GM10248 (cell line): ENCODE measurements at regions not wholly inside any gene's neighbourhood (a gene's known extent, or its start where the extent isn't known, plus 50 kb on each side); places are given as distances from the start of the nearest gene placed in this dataset.

Experiments
- CTCF ChIA-PET: fragments of 300-600 bp; sonication (Branson Sonifier 250); formaldehyde crosslinking; extraction: SDS; loops from one replicate; lab custom pipeline; 2021; ENCODE audit warnings: antibody characterized with exemption; lab: Yijun Ruan, JAX
- POLR2A ChIA-PET: fragments of 350-650 bp; sonication (Branson Sonifier 250); formaldehyde crosslinking; extraction: SDS; loops from one replicate; lab custom pipeline; 2020; ENCODE audit warnings: antibody characterized with exemption; lab: Yijun Ruan, JAX
- DNase-seq: peaks from one replicate; pipeline ENCODE4 v3.0.0; 2012; ENCODE audit errors: extremely low spot score
- CTCF ChIP-seq: IDR thresholded peaks from 2 replicates; pipeline ENCODE4 v1.5.1; 2012; ENCODE audit warnings: mild to moderate bottlenecking, low read depth; ENCODE audit errors: extremely low read depth, missing control alignments, control extremely low read depth

GRCh38 chr2:67515056-67515455 lies 117.9 kb downstream of the ETAA1 start:
- DNase-seq, result no peak
- ChIA-PET POLR2A (no interaction called here), CTCF (interaction anchor here (0.9 kb wide), 1 partner anchor 60 kb away, joined by 3 read pairs; no protein-coding TSS in a partner anchor)
- no peak for TF ChIP-seq CTCF

- ChIA-PET CTCF (interaction anchor here (0.9 kb wide), 1 partner anchor 60 kb away, joined by 3 read pairs; no protein-coding TSS in a partner anchor), POLR2A (no interaction called here)
- no peak for DNase-seq
- TF ChIP-seq CTCF, result no peak
Observed at GRCh38 chr2:67515538-67515937, 118.4 kb downstream of the ETAA1 start.

- no peak for DNase-seq
- TF ChIP-seq CTCF, result no peak
- ChIA-PET POLR2A (no interaction called here), CTCF (interaction anchor here (0.9 kb wide), 1 partner anchor 10 kb away, joined by 3 read pairs; no protein-coding TSS in a partner anchor)
Observed at GRCh38 chr2:67516362-67516761, 119.2 kb downstream of the ETAA1 start.

- ChIA-PET CTCF (interaction anchor here (0.9 to 1.3 kb wide), 2 partner anchors 9 to 11 kb away, joined by 3 read pairs; no protein-coding TSS in a partner anchor), POLR2A (no interaction called here)
- DNase-seq, result no peak
Observed at GRCh38 chr2:67516899-67517530, 119.9 kb downstream of the ETAA1 start.

GRCh38 chr2:67522148-67522547 lies 125.0 kb downstream of the ETAA1 start:
- DNase-seq, result no peak
- ChIA-PET POLR2A (no interaction called here), CTCF (interaction anchor here (1.0 kb wide), 1 partner anchor 10 kb away, joined by 4 read pairs; no protein-coding TSS in a partner anchor)
- no peak for TF ChIP-seq CTCF

More at GRCh38 chr2:67516899-67517530, 119.9 kb downstream of the ETAA1 start:
- TF ChIP-seq CTCF, result no peak

GRCh38 chr2:67524213-67524612 lies 127.1 kb downstream of the ETAA1 start:
- ChIA-PET POLR2A (no interaction called here), CTCF (interaction anchor here (1.4 kb wide), 1 partner anchor 11 kb away, joined by 3 read pairs; no protein-coding TSS in a partner anchor)
- no peak for TF ChIP-seq CTCF
- no peak for DNase-seq
